CMK (cell line): ENCODE measurements at regions not wholly inside any gene's neighbourhood (a gene's known extent, or its start where the extent isn't known, plus 50 kb on each side); places are given as distances from the start of the nearest gene placed in this dataset.
"Not testable (repeated sequence)": the region's sequence is repeated elsewhere in the genome, so short reads cannot be mapped to it uniquely, and the experiment has no call there.

Experiments
- DNase-seq: peaks from one replicate; pipeline ENCODE4 v3.0.0-alpha.2; 2010; ENCODE audit warnings: low read depth

GRCh38 chr2:142827170-142827569 lies 50.3 kb upstream of the KYNU start:
- DNase-seq: no peak

GRCh38 chr2:142825861-142826260 lies 51.6 kb upstream of the KYNU start:
- DNase-seq: no peak

GRCh38 chr2:142824756-142825155 lies 52.7 kb upstream of the KYNU start:
- no peak for DNase-seq

DNA sequence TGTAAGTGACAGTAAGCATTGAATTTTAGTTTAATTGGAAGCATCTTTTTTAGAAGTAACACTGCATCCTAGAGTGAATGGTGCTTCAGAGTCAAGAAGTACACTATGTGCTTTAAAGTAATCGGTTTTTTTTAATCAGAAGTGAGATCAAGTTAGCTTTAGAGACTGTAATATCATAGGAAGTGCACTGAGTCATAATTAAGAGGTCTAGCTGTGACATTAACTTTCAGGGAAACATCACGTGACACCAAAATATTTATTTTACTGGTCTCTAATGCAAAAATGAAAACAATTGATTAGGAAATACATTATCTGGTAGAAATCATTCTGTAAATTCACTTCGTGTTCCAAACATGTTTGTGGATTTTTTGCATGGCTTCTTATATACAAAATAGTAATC lies 55.3 kb upstream of the KYNU start:
- DNase-seq: no peak

- DNase-seq: no peak
Observed at GRCh38 chr2:142819411-142819810, 58.1 kb upstream of the KYNU start.

- no peak for DNase-seq
Observed at GRCh38 chr2:142815375-142815774, 62.1 kb upstream of the KYNU start.

DNA sequence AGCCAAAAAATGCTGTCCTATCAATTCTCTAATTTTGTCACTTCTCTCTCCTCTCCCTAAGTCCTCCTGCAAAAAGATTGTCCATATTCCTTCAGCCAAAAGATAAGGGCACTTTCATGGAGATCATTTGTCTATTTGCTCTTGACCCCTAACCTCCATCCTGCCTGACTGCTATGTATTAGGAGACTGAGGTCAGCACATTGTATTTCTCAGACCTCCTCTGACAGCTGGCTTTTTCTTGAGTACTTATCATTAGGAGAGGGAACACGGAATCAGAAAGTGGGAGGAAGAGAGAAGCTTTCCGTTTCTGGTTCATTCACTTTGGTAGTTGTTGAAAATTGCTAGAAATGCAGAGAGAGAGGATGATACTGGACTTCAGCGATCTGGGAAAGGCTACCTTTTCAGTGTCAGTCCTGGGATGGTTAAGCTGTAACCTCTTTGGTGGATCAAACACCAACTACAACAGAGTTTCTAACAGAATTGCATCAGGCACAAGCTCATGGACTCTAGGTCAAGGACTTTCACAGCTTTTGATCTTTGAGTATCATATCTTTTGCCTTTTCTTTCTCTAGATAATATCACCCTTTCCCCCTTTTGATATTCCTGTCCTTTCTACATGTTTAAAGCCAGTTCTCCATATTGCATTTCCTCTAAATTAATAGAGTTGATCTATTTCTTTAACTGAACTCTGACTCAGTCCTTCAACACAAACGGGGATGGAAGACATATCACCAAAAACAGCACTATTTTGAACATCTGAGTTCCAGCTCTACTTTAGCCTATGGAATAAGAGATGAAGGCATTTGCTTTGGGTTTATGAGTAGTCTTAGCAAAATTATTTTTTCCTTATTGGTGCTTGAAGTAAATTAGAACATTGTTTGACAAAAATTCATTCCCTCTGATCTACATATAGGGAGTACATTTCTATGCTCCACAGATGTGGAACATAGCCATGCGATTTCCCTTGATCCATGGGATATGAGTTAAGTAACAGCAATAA lies 63.3 kb upstream of the KYNU start:
- no peak for DNase-seq

DNA sequence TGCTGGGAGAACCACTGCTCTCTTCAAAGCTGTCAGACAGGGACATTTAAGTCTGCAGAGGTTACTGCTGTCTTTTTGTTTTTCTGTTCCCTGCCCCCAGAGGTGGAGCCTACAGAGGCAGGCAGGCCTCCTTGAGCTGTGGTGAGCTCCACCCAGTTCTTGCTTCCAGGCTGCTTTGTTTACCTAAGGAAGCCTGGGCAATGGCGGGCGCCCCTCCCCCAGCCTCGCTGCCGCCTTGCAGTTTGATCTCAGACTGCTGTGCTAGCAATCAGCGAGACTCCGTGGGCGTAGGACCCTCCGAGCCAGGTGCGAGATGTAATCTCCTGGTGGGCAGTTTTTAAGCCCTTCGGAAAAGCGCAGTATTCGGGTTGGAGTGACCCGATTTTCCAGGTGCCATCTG lies 65.8 kb upstream of the KYNU start:
- DNase-seq: not testable (repeated sequence)

GRCh38 chr2:142805244-142805643 lies 72.2 kb upstream of the KYNU start:
- no peak for DNase-seq

DNA sequence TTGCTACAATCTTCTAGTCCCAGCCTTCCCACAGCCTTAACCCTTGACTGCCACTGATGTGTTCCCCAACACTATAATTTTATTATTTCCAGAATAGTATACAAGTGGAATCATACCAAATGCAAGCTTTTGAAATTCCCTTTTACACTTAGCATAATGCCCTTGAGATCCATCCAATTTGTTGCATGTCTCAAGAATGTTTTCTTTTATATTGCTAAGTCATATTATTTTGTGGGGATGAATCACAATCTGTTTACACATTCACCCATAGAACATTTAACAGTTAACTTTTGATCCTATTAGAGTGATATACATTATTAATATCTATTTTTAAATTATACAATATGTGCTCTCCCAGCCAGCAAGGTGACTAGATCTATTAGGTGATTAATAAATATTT lies 74.3 kb upstream of the KYNU start:
- no peak for DNase-seq

- DNase-seq: no peak
Observed at GRCh38 chr2:142796588-142796987, 80.9 kb upstream of the KYNU start.

DNA sequence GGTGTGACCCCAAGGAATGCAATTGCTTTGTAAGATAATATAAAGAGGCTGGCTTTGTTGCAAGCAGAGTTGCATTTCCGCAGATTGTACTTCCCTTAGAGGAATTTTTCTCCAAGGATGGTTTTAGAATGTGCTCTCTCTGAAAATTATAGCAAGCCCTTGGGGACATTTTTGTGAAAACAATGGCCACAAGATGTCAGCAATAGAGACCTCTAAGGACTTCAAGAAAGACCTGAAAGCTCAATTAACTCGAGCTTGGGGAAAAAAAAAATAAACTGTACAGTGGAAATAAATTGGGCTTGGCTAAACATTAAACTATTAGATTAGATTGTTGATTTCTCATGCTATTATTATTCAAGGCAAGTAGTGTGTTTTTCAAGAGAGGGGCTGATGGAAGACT lies 81.3 kb upstream of the KYNU start:
- DNase-seq: no peak

- DNase-seq: no peak
Observed at GRCh38 chr2:142794850-142795249, 82.6 kb upstream of the KYNU start.

DNA sequence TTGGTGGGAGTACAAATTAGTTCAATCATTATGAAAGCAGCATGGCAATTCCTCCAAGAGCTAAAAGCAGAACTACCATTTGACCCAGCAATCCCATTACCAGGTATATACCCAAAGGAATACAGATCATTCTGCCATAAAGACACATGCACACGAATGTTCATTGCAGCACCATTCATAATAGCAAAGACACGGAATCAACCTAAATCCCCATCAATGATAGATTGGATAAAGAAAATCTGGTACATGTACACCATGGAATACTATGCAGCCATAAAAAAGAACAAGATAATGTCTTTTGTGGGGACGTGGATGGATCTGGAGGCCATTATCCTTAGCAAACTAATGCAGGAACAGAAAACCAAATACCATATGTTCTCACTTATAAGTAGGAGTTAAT lies 85.1 kb upstream of the KYNU start:
- not testable (repeated sequence) for DNase-seq

DNA sequence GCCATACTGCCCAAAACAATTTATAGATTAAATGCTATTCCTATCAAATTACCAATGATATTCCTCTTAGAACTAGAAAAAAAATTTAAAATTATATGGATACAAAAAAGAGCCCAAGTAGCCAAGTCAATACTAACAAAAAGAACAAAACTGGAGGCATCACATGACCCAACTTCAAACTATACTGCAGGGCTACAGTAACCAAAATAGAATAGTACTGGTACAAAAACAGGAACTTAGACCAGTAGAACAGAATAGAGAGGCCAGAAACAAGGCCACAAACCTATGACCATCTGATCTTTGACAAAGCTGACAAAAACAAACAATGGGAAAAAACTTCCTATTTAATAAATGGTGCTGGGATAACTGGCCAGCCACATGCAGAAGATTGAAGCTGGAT lies 86.1 kb upstream of the KYNU start:
- no peak for DNase-seq

- DNase-seq: no peak
Observed at GRCh38 chr2:142786918-142787702, 90.4 kb upstream of the KYNU start.

DNA sequence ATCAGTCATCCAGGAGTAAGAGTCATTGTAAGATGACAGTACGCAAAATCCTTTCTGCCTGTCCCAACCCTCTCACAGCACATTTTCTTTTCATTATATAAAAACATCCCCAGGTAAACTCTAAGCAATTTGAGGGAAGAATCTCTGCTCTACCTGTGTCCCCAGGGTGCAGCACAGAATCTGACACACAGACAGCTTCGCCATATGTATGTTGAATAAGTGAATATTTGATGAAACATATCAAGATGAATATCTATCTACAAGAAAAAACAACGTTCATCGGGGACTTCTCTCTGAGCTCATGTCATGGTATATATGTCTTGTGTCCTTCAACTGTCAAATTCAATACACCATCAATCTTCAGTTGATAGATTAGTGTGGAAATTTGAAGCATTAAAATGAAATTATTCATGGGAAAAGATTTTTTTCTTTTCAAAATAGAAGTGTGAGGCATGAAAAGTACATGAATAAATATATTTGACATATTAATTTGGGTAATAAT lies 94.5 kb upstream of the KYNU start:
- no peak for DNase-seq

DNA sequence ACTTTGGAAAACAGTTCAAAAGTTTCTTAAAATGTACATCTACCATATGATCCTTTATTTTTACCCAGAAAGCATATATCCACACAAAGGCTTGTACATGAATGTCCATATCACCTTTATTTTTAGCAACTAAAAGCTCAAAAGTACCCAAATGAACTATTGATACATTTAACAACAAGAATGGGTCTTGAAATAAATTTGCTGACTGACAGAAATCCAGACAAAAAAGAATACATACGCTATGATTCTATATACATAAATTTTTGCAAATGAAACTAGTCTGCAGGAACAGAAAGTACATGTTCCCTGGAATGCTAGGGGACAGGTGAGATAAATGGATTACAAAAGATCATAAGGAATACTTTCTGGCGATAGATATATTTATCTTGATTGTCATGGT lies 96.3 kb upstream of the KYNU start:
- DNase-seq: no peak

DNA sequence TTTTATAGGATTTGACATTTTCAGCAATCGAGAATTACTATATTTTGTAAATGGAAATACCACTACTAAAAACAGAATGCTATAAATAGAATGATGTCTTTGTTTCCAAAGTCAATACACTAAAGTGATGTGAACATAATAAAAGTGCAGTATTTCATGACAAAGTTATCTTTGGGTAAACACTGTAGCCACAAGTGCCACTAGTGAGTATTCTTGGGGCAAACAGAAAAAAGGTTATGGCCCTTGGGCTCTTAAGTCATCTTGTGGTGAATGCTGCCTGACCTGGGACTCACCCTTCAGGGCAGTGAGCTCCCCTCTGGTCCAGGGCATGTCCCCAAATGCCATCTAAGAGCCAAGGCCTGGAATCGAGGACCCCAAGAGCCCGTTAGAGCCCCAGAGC lies 99.2 kb upstream of the KYNU start:
- no peak for DNase-seq

- no peak for DNase-seq
Observed at GRCh38 chr2:142777742-142778141, 99.7 kb upstream of the KYNU start.

- DNase-seq: no peak
Observed at GRCh38 chr2:142769761-142770160, 107.7 kb upstream of the KYNU start.

DNA sequence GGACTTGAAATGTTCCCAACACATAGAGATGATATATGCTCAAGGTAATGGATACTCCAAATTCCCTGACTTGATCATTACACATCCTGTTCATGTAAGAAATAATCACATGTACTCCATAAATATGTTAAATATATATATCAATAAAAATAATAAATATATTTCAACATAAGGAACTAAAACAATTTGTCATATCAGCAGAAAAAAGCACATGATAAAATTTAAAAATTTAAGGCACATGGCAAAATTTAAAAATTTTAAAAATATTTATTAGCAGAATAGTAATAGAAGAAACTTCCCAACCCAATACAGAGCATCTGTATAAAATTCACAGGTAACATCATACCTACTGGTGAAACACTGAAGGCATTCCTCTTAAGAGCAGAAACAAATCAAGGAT lies 109.6 kb upstream of the KYNU start:
- DNase-seq: no peak

GRCh38 chr2:142758973-142759372 lies 118.5 kb upstream of the KYNU start:
- DNase-seq: no peak
